ENCODE measurements at regions not wholly inside any gene's neighbourhood (a gene's known extent, or its start where the extent isn't known, plus 50 kb on each side); places are given as distances from the start of the nearest gene placed in this dataset.

DNA sequence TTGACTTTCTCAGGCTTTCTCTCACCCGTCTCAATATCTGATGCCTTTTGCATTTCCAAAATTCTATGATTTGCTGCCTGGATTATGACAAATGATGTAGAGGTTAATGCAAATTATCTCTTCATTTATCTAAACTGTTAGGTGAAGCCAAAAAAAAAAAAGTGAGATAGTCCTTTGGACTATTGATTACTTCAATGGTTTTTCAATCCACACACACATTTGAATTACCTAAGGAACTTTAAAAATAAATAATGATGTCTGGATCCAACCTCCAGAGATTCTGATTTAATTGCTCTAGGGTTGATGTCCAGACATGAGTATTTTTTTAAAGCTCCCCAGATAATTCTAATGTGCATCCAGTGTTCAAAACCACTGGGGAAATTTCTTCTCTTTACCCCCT is 379.4 kb downstream of the SPATA31D1 start:
- Histone ChIP-seq H3K27ac (no peak overlapping the region), H3K27me3 (no peaks in the 10 kb centered on the region)
- intact Hi-C loops (cut with DNase I; ENCODE audit: low total_unique reads) = no loop called here

DNA sequence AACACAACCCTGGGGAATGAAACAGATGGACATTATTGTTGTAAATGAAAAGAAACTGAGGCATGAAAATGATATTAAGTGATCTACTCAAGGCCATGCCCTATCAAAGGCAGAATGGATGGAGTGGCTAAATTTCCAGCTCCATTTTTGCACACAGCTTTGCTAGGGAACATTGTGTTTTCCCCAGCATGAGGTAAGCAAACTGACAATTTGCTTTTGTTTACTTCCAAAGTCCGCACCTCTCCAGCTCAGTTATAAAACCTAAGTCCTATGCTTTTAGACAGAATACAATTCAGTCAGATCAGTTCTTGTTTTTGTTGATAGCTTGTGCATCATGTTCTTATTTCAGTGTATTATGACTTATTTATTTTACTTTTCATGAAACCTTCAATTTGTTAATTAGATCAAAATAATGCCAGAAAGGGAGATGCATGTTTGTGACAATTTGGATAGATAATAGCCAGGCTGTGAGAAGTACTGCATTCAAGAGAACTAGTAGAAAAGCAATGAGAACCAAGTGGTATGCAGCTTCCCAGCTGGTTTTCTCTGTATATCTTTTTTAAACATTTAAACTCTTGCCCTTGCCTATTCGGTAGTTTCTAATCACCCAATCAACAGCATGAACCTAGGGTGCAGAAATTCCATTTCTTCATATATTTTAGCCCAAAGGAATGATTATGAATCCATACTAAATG is 380.8 kb downstream of the SPATA31D1 start:
- WGBS, 2 donors = 77 to 80% methylated on average over 2 of the region's 2 CpGs
- Histone ChIP-seq H3K27ac (no peak overlapping the region), H3K4me3 (no peak overlapping the region), H3K36me3 (ENCODE audit: low read depth, missing control alignments) (no peaks in the 10 kb centered on the region), H3K9me3 (no peaks in the 10 kb centered on the region), H3K4me1 (no peaks in the 10 kb centered on the region), H3K27me3 (no peaks in the 10 kb centered on the region)
- DNase-seq = no peak
- intact Hi-C loops (cut with DNase I; ENCODE audit: low total_unique reads) = no loop called here
- no peak for TF ChIP-seq POLR2A (IDR thresholded peaks at IDR 0.05)
- TF ChIP-seq, protein P1, sequence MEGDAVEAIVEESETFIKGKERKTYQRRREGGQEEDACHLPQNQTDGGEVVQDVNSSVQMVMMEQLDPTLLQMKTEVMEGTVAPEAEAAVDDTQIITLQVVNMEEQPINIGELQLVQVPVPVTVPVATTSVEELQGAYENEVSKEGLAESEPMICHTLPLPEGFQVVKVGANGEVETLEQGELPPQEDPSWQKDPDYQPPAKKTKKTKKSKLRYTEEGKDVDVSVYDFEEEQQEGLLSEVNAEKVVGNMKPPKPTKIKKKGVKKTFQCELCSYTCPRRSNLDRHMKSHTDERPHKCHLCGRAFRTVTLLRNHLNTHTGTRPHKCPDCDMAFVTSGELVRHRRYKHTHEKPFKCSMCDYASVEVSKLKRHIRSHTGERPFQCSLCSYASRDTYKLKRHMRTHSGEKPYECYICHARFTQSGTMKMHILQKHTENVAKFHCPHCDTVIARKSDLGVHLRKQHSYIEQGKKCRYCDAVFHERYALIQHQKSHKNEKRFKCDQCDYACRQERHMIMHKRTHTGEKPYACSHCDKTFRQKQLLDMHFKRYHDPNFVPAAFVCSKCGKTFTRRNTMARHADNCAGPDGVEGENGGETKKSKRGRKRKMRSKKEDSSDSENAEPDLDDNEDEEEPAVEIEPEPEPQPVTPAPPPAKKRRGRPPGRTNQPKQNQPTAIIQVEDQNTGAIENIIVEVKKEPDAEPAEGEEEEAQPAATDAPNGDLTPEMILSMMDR (IDR thresholded peaks at IDR 0.05) = no peak

More for the DNA sequence above, 379.4 kb downstream of the SPATA31D1 start:
- no peaks in the 10 kb centered on the region for H3K36me3 ChIP-seq (ENCODE audit: low read depth, missing control alignments)
- TF ChIP-seq POLR2A (IDR thresholded peaks at IDR 0.05) = no peak
- TF ChIP-seq, protein P1 (IDR thresholded peaks at IDR 0.05) = no peak
- DNase-seq = no peak
- no peaks in the 10 kb centered on the region for H3K4me1 ChIP-seq
- no peaks in the 10 kb centered on the region for H3K9me3 ChIP-seq
- H3K4me3 ChIP-seq = no peak overlapping the region
- 85 to 88% methylated on average over 1 of the region's 1 CpG for WGBS, 2 donors

GRCh38 chr9:82375041-82375440 is 386.5 kb downstream of the SPATA31D1 start:
- no peak for TF ChIP-seq POLR2A (IDR thresholded peaks at IDR 0.05)
- TF ChIP-seq, protein P1 (IDR thresholded peaks at IDR 0.05) = no peak
- Histone ChIP-seq H3K27me3 (no peaks in the 10 kb centered on the region), H3K36me3 (ENCODE audit: low read depth, missing control alignments) (no peaks in the 10 kb centered on the region), H3K9me3 (no peaks in the 10 kb centered on the region), H3K27ac (no peak overlapping the region), H3K4me3 (no peak overlapping the region), H3K4me1 (no peaks in the 10 kb centered on the region)
- 86 to 89% methylated on average over 2 of the region's 2 CpGs for WGBS, 2 donors
- intact Hi-C loops (cut with DNase I; ENCODE audit: low total_unique reads) = no loop called here
- no peak for DNase-seq

DNA sequence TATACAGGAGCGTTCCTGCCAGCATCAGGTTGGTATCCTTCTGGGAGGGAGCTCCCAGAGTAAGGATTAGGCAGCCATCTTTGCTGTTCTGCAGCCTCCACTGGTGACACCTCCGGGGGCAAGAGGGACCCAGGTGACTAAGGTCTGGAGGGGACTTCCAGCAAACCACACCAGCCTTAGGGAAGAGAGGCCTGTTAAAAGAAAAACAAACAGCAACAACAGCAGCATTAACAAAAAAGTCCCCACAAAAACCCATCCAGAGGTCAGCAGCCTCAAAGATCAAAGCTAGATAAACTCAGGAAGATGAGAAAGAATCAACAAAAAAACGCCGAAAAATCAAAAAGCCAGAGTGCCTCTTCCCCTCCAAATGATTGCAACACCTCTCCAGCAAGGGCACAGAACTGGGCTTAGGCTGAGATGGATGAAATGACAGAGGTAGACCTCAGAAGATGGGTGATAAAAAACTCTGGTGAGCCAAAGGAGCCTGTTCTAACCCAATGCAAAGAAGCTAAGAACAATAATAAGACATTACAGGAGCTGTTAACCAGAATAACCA is 388.2 kb downstream of the SPATA31D1 start:
- Histone ChIP-seq H3K27ac (no peak overlapping the region), H3K4me1 (no peaks in the 10 kb centered on the region), H3K9me3 (no peaks in the 10 kb centered on the region), H3K4me3 (no peak overlapping the region), H3K36me3 (ENCODE audit: low read depth, missing control alignments) (no peaks in the 10 kb centered on the region), H3K27me3 (no peaks in the 10 kb centered on the region)
- TF ChIP-seq, protein P1 (IDR thresholded peaks at IDR 0.05) = no peak
- no peak for TF ChIP-seq POLR2A (IDR thresholded peaks at IDR 0.05)
- 90 to 97% methylated on average over 4 of the region's 4 CpGs for WGBS, 2 donors
- DNase-seq = no peak
- intact Hi-C loops (cut with DNase I; ENCODE audit: low total_unique reads) = no loop called here

All from testis (tissue), 2 donors.